ENCODE measurements at regions not wholly inside any gene's neighbourhood (a gene's known extent, or its start where the extent isn't known, plus 50 kb on each side); places are given as distances from the start of the nearest gene placed in this dataset.

GRCh38 chr3:29022976-29023375 lies 257.9 kb upstream of the RBMS3 start:
- TF ChIP-seq CTCF (IDR thresholded peaks at IDR 0.05) (no peak), POLR2A (IDR thresholded peaks at IDR 0.05) (no peak), POLR2AphosphoS5 (IDR thresholded peaks at IDR 0.05) (no peak)
